PC-3 (cell line): ENCODE measurements at regions not wholly inside any gene's neighbourhood (a gene's known extent, or its start where the extent isn't known, plus 50 kb on each side); places are given as distances from the start of the nearest gene placed in this dataset.

Source experiments
- CTCF ChIP-seq: fragments of 300-600 bp; sonication (generic); conservative IDR thresholded peaks from 2 replicates; pipeline ENCODE4 v1.5.1; 2017; ENCODE audit warnings: antibody characterized with exemption, low read depth, mild to moderate bottlenecking, low read length
- EZH2 ChIP-seq: fragments of 300-600 bp; sonication (generic); IDR thresholded peaks from one replicate; pipeline ENCODE4 v1.6.1; 2017; ENCODE audit warnings: antibody characterized with exemption, mild to moderate bottlenecking, low read length; ENCODE audit not compliant: unreplicated experiment
- EZH2phosphoT487 ChIP-seq: fragments of 300-600 bp; sonication (generic); IDR thresholded peaks from 2 replicates; pipeline ENCODE4 v1.6.1; 2018; ENCODE audit warnings: mild to moderate bottlenecking, antibody characterized with exemption, low read length, borderline replicate concordance

GRCh38 chr11:116065986-116066385 lies 561.8 kb upstream of the CADM1 start:
- TF ChIP-seq EZH2phosphoT487: no peak
- no peak for TF ChIP-seq CTCF
- no peak for TF ChIP-seq EZH2
